ENCODE measurements at regions not wholly inside any gene's neighbourhood (a gene's known extent, or its start where the extent isn't known, plus 50 kb on each side); places are given as distances from the start of the nearest gene placed in this dataset.

DNA sequence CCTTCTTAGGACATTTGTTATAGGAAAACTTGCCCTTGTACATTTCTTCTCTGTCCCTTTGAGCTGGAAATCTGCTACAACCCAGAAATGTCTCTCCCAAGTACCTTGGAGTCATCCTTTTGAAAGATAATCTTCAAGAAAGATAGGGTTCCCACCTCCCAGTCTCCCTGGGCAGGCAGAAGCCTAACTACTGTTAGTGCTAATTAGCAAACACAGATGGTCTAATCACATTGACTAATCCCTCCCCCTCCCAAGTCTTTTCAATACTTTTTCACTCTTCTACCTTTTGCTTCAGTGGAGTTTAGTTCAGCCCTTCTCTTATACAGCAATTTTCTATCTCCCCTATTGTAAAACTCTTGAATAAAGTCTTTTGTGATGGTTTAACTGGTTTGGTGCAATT lies 129.8 kb upstream of the PPFIA2 start:
- H3K27me3 ChIP-seq = no peaks in the 10 kb centered on the region
- no peaks in the 10 kb centered on the region for H3K4me1 ChIP-seq
- H3K27ac ChIP-seq = no peak overlapping the region
- no peak for DNase-seq
- no peak overlapping the region for H3K4me3 ChIP-seq
- no peaks in the 10 kb centered on the region for H3K36me3 ChIP-seq
- H3K9me3 ChIP-seq = no peaks in the 10 kb centered on the region
- TF ChIP-seq POLR2A (IDR thresholded peaks at IDR 0.05) = no peak
- TF ChIP-seq, protein P1, sequence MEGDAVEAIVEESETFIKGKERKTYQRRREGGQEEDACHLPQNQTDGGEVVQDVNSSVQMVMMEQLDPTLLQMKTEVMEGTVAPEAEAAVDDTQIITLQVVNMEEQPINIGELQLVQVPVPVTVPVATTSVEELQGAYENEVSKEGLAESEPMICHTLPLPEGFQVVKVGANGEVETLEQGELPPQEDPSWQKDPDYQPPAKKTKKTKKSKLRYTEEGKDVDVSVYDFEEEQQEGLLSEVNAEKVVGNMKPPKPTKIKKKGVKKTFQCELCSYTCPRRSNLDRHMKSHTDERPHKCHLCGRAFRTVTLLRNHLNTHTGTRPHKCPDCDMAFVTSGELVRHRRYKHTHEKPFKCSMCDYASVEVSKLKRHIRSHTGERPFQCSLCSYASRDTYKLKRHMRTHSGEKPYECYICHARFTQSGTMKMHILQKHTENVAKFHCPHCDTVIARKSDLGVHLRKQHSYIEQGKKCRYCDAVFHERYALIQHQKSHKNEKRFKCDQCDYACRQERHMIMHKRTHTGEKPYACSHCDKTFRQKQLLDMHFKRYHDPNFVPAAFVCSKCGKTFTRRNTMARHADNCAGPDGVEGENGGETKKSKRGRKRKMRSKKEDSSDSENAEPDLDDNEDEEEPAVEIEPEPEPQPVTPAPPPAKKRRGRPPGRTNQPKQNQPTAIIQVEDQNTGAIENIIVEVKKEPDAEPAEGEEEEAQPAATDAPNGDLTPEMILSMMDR (IDR thresholded peaks at IDR 0.05) = no peak

DNA sequence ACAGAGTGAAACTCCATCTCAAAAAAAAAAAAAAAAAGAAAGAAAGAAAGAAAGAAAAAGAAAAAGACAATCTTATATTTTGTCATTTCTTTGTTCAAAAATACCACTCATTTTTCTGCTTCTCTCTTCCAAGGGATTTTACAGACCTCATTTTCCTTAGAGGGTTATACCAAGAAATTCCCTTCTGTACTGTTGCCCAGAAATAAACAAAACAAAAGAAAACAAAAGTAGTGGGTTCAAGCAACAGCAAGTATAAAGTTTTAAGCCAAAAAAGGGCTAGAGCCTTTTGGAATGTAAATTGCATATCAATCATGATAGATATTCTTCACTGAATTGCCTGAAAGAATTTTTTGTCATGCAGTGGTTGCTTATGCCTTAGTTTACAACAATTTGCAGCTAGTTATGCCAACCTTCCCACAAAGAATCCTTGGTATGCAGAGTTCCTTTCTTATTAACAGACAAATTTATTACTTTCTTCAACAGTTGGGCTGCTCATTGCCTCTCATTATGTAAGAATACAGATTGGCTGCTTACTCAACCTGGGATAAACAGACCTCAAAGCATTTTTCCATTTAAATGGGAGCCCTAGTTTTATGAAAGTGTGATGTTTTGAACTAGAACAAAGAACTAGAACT lies 129.1 kb upstream of the PPFIA2 start:
- DNase-seq = no peak
- H3K27me3 ChIP-seq = no peaks in the 10 kb centered on the region
- H3K36me3 ChIP-seq = no peaks in the 10 kb centered on the region
- no peak overlapping the region for H3K4me3 ChIP-seq
- no peaks in the 10 kb centered on the region for H3K9me3 ChIP-seq
- H3K27ac ChIP-seq = no peak overlapping the region
- TF ChIP-seq, protein P1 (IDR thresholded peaks at IDR 0.05) = no peak
- no peak for TF ChIP-seq POLR2A (IDR thresholded peaks at IDR 0.05)
- H3K4me1 ChIP-seq = no peaks in the 10 kb centered on the region

DNA sequence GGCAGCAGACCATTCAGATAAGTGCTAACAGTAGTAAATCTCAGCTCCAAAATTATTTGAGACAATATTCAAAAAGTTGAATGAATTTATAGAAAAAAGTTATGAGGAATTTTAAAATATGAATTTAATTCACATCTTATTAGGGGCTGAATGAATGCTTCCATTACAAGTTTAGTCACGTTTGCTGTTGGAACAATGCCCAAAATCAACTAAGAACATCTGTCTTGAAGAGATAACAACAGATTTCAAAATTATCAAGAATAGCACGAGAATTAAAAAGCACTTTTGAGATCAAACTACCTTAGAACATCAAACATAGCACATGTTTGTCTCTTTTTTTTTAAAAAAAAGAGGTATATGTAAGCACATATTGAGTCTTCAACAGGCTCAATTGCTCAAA lies 115.4 kb upstream of the PPFIA2 start:
- DNase-seq = no peak
- no peaks in the 10 kb centered on the region for H3K36me3 ChIP-seq
- no peak overlapping the region for H3K27ac ChIP-seq
- no peak overlapping the region for H3K4me3 ChIP-seq
- no peaks in the 10 kb centered on the region for H3K9me3 ChIP-seq
- no peaks in the 10 kb centered on the region for H3K4me1 ChIP-seq
- no peaks in the 10 kb centered on the region for H3K27me3 ChIP-seq
- TF ChIP-seq, protein P1 (IDR thresholded peaks at IDR 0.05) = no peak

DNA sequence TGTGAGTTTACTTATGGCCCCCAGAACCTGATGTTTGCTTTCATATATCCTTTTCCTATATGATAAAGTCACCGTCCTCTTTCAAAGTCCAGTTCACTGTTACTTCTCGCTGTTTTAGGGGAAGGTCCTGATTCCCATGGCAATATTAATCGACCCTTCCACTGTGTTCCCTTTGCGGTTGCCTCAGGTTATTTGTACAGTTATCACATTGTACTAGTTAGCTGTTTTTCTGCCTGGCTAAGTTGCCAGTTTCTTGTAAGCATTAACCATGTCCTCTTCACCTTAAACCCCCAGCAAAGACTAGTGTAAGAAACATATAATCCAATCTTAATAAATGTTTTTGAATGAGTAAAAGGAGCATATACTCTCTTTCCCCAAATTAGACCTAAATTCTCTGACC lies 115.0 kb upstream of the PPFIA2 start:
- DNase-seq = no peak
- TF ChIP-seq, protein P1 (IDR thresholded peaks at IDR 0.05) = no peak
- TF ChIP-seq POLR2A (IDR thresholded peaks at IDR 0.05) = no peak
- no peak overlapping the region for H3K27ac ChIP-seq
- no peaks in the 10 kb centered on the region for H3K4me1 ChIP-seq
- H3K4me3 ChIP-seq = no peak overlapping the region
- H3K36me3 ChIP-seq = no peaks in the 10 kb centered on the region
- H3K27me3 ChIP-seq = no peaks in the 10 kb centered on the region
- H3K9me3 ChIP-seq = no peaks in the 10 kb centered on the region

DNA sequence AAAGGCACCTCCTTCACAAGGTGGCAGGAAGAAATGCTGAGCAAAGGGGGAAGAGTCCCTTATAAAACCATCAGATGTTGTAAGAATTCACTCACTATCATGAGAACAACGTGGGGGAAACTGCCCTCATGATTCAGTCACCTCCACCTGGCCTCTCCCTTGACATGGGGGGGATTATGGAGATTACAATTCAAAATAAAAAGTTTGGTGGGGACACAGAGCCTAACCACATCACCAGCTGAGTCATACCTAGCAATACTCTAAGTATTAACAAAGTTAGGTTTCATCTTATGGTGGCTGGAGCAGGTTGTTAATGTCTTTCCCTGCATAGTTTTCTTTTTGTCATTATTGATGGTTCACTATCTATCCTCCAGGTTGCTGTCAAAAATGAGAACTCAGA lies 113.2 kb upstream of the PPFIA2 start:
- Histone ChIP-seq H3K4me3 (no peak overlapping the region), H3K4me1 (no peaks in the 10 kb centered on the region), H3K36me3 (no peaks in the 10 kb centered on the region), H3K9me3 (no peaks in the 10 kb centered on the region), H3K27me3 (no peaks in the 10 kb centered on the region), H3K27ac (no peak overlapping the region)
- no peak for DNase-seq
- TF ChIP-seq, protein P1 (IDR thresholded peaks at IDR 0.05) = no peak
- no peak for TF ChIP-seq POLR2A (IDR thresholded peaks at IDR 0.05)

DNA sequence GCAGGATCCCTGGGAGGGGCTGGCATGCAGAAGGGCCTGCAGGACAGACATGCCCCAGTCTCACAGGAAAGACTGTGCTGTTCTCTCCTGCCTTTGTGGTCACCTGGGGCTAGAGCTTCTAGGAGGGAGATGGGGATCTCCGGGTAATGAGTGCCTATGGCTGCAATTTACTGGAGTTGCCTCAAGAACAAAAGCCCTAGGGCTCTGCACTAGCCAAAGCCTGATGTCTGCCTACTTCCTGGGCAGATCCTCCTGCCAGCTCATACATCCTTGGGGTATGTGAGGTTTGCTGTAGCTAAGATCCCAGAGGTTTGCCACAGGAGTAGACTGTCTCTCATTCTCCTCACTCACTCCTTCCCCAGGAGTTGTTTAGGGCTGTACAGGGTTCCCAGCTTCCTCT lies 106.9 kb upstream of the PPFIA2 start:
- H3K27ac ChIP-seq = no peak overlapping the region
- no peaks in the 10 kb centered on the region for H3K36me3 ChIP-seq
- no peaks in the 10 kb centered on the region for H3K27me3 ChIP-seq
- TF ChIP-seq, protein P1 (IDR thresholded peaks at IDR 0.05) = no peak
- TF ChIP-seq POLR2A (IDR thresholded peaks at IDR 0.05) = no peak
- DNase-seq = no peak
- no peak overlapping the region for H3K4me3 ChIP-seq
- H3K4me1 ChIP-seq = no peaks in the 10 kb centered on the region
- no peaks in the 10 kb centered on the region for H3K9me3 ChIP-seq

Data from Peyer's patch (tissue), 4 donors.